ENCODE measurements at regions not wholly inside any gene's neighbourhood (a gene's known extent, or its start where the extent isn't known, plus 50 kb on each side); places are given as distances from the start of the nearest gene placed in this dataset.

GRCh38 chr3:159913712-159914414 is 74.8 kb upstream of the IL12A start (continued):
- no peak for TF ChIP-seq ZNF70 (CRISPR knock-in tag; IDR thresholded peaks at IDR 0.05)

GRCh38 chr3:159914426-159914825 is 74.2 kb upstream of the IL12A start:
- no peak for TF ChIP-seq SNAI2 (CRISPR knock-in tag; IDR thresholded peaks at IDR 0.05)
- no peak for TF ChIP-seq BACH2 (CRISPR knock-in tag; IDR thresholded peaks at IDR 0.05; ENCODE audit: borderline replicate concordance)
- TF ChIP-seq TCF4 (CRISPR knock-in tag; IDR thresholded peaks at IDR 0.05; ENCODE audit: borderline replicate concordance): no peak
- TF ChIP-seq TSHZ2 (CRISPR knock-in tag; IDR thresholded peaks at IDR 0.05): no peak
- TF ChIP-seq ZFP3 (CRISPR knock-in tag; IDR thresholded peaks at IDR 0.05): no peak
- no peak for TF ChIP-seq ZC3H10 (CRISPR knock-in tag; IDR thresholded peaks at IDR 0.05)
- TF ChIP-seq ZNF8 (CRISPR knock-in tag; IDR thresholded peaks at IDR 0.05): no peak
- no peak for TF ChIP-seq CREB5 (CRISPR knock-in tag; IDR thresholded peaks at IDR 0.05; ENCODE audit: low read depth)
- TF ChIP-seq ZNF565 (CRISPR knock-in tag; conservative IDR thresholded peaks at IDR 0.05; ENCODE audit: low read depth): no peak
- TF ChIP-seq ZNF70 (CRISPR knock-in tag; IDR thresholded peaks at IDR 0.05): no peak
- TF ChIP-seq ARNTL (CRISPR knock-in tag; IDR thresholded peaks at IDR 0.05; ENCODE audit: borderline replicate concordance, low read depth): no peak
- TF ChIP-seq ZFP30 (CRISPR knock-in tag; IDR thresholded peaks at IDR 0.05): no peak
- TF ChIP-seq POU6F1 (CRISPR knock-in tag; IDR thresholded peaks at IDR 0.05; ENCODE audit: borderline replicate concordance, low read depth): no peak
- TF ChIP-seq RARB (CRISPR knock-in tag; IDR thresholded peaks at IDR 0.05): no peak
- no peak for TF ChIP-seq CSDC2 (CRISPR knock-in tag; IDR thresholded peaks at IDR 0.05)

GRCh38 chr3:159916052-159916451 is 72.6 kb upstream of the IL12A start:
- ATAC-seq: no peak
- TF ChIP-seq ESRRG (CRISPR knock-in tag; IDR thresholded peaks at IDR 0.05) (no peak), ISL1 (CRISPR knock-in tag; IDR thresholded peaks at IDR 0.05) (no peak), BACH2 (CRISPR knock-in tag; IDR thresholded peaks at IDR 0.05; ENCODE audit: borderline replicate concordance) (no peak), SNAI2 (CRISPR knock-in tag; IDR thresholded peaks at IDR 0.05) (no peak), CREB5 (CRISPR knock-in tag; IDR thresholded peaks at IDR 0.05; ENCODE audit: low read depth) (no peak), CSRNP3 (CRISPR knock-in tag; IDR thresholded peaks at IDR 0.05) (no peak), ZFP30 (CRISPR knock-in tag; IDR thresholded peaks at IDR 0.05) (no peak), TCF4 (CRISPR knock-in tag; IDR thresholded peaks at IDR 0.05; ENCODE audit: borderline replicate concordance) (no peak), GLIS3 (CRISPR knock-in tag; IDR thresholded peaks at IDR 0.05) (no peak), RARB (CRISPR knock-in tag; IDR thresholded peaks at IDR 0.05) (no peak), ZNF8 (CRISPR knock-in tag; IDR thresholded peaks at IDR 0.05) (no peak), PPARA (CRISPR knock-in tag; IDR thresholded peaks at IDR 0.05; ENCODE audit: borderline replicate concordance) (no peak), ZNF70 (CRISPR knock-in tag; IDR thresholded peaks at IDR 0.05) (no peak), TOX (CRISPR knock-in tag; IDR thresholded peaks at IDR 0.05; ENCODE audit: borderline replicate concordance) (no peak), ARNTL (CRISPR knock-in tag; IDR thresholded peaks at IDR 0.05; ENCODE audit: borderline replicate concordance, low read depth) (no peak), ZFP3 (CRISPR knock-in tag; IDR thresholded peaks at IDR 0.05) (no peak), ZC3H10 (CRISPR knock-in tag; IDR thresholded peaks at IDR 0.05) (no peak), PATZ1 (CRISPR knock-in tag; IDR thresholded peaks at IDR 0.05; ENCODE audit: borderline replicate concordance) (no peak), ZNF565 (CRISPR knock-in tag; conservative IDR thresholded peaks at IDR 0.05; ENCODE audit: low read depth) (no peak), CSDC2 (CRISPR knock-in tag; IDR thresholded peaks at IDR 0.05) (no peak)

More at GRCh38 chr3:159914426-159914825, 74.2 kb upstream of the IL12A start:
- ATAC-seq: no peak

Measured in SK-N-SH treated with all-trans-retinoic acid at 6 μM for 48 hours (cell line).